CD1c-positive myeloid dendritic cell (primary cell): ENCODE measurements at regions not wholly inside any gene's neighbourhood (a gene's known extent, or its start where the extent isn't known, plus 50 kb on each side); places are given as distances from the start of the nearest gene placed in this dataset.

Experiments used
- DNase-seq: peaks from one replicate; pipeline ENCODE4 v3.0.0-alpha.2; 2016; ENCODE audit errors: extremely low spot score

DNA sequence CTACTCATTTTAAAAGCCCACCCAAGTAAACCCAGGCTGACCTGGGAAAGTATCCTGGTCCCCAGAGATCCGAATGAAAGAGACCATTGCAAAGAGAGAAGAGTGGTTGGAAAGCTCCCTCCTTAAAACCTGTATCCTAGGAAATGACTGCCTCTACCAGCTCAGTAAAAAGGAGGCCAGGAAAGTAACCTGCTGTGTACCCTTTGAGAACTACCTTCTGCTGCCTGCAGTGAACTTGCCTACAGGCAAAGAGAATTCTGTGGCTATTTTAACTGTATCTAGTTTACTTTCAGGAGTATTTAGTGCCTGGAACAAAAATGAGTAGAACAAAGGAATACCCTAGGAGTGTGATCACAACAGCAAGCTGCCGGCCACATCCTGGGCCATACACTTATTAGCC is 641.7 kb upstream of the NRXN1 start:
- DNase-seq = no peak

- DNase-seq = no peak
Measured at GRCh38 chr2:51667679-51668078, 635.7 kb upstream of the NRXN1 start.

DNA sequence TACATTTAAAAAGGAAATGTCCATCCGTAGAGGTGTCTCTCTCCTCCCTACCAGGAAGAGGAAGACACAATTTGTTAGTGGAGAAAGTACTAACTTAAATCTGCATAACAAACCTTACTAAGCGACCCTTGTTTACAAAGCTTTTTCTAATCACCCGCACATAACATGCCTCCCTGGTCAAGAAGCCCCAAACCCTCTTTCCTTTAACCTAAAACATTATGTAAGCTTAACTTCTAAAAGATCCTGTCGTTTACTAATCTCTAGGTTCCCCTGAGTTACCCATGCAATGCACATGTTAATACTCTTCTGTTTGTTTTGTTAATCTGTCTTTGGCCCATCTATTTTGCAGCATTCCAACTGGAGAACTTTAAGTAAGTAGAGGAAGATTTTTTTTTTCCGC is 630.3 kb upstream of the NRXN1 start:
- DNase-seq = no peak

DNA sequence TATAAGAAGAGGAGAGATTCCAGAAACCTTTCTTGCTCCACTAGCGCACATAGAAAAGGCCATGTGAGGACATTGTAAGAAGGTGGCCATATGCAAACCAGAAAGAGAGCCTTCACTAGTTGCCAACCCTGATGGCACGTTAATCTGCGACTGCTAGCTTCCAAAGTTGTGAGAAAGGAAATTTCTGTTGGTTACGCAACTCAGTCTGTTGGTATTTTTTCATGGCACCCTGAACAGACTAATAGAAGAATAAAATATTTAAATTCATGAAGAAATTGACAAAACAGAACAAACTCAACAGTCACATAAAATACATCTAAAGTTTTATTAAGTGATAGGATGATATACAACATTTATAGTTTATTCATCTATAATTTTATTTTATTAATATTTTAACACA is 625.9 kb upstream of the NRXN1 start:
- DNase-seq = no peak

DNA sequence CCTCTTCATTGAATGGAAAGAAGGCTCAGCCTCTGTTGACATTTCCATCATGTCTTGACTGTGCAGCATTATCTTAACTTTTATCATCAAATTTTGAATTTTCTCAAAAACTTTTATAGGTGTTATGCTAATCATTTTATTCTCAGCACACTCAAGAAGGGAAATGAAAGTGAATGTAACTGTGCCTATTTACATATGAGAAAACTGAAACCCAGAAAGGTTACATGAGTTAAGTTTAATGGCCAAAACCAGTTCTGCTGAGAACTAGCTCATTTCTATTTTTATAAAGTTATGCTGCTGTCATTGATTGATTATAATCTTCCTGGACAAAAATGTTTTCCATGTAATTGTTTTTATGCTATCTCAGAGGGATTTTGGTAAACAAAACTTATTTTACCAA is 618.8 kb upstream of the NRXN1 start:
- DNase-seq = no peak

- no peak for DNase-seq
Measured at GRCh38 chr2:51649366-51649765, 617.4 kb upstream of the NRXN1 start.

GRCh38 chr2:51638811-51639210 is 606.9 kb upstream of the NRXN1 start:
- no peak for DNase-seq

- DNase-seq = no peak
Measured at GRCh38 chr2:51633073-51633472, 601.1 kb upstream of the NRXN1 start.

DNA sequence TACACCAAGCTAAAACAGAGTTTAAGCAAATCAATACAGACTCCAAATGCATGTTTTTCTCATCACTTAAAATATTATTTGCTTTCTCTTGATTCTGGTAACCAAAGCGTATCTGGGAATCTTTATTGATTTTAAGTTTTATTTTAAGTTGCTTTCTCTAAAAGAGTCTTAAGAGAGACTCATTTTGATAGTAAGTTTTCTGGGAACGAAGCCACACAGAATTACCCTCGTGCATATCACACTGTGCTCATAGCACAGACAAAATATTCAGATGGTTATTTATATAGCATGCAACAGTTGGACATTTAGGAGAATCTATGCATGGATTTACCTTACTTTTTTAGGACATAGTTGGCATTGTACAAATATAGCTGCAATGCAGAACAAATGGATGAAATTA is 597.5 kb upstream of the NRXN1 start:
- no peak for DNase-seq

DNA sequence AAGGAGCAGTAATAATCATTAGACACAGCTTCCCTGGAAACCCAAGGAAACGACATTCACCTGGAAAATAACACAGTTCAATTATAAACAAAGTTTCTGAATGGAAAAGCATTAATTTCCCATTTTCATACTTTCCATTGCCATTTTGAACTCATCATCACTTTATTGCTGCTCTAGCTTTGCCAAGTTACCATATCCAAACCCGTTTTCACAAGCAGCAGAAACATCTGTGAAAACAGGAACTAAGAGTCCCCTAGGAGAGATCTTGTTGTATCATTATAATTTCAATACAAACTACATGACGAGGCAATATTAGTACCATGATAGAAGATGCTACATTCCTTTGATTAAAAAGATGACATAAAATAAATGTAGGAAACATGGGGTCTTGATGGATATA is 597.0 kb upstream of the NRXN1 start:
- DNase-seq = no peak

- no peak for DNase-seq
Measured at GRCh38 chr2:51624995-51625394, 593.1 kb upstream of the NRXN1 start.

DNA sequence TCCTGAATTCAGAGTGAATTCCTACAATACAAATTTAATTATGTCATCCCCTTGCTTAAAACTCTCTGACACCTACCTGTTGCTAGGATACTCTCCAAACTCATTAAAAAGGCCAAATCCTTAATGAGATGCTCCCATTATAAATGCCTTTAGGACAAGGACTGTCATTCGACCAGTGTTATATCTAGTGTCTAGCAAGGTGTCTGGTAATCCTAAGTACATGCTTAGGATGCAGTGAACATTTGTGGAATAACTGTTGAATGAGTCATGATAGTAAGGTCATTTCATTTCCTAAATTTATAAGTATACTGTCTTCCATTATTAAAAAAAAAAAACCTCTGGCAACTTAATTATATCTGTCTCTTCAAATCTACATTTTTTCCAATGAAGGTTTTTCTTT is 588.9 kb upstream of the NRXN1 start:
- no peak for DNase-seq

DNA sequence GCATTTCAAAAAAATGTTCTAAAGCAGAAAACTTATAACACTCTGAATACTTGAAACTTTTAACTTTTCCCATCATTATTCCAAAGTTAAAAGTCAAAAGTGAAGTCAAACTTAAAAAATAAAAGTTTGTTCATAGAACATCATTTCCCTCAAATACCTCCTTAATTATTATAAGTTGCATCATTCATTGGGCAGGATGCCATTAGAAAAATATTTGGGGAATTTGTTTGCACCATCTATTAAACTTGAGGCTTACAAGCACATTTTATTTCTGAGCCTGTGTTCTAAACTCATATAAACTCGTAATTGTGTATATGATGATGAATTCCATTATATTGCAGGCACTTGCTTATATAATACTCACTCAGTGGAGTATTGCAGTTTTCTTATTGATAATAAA is 588.0 kb upstream of the NRXN1 start:
- DNase-seq = no peak

DNA sequence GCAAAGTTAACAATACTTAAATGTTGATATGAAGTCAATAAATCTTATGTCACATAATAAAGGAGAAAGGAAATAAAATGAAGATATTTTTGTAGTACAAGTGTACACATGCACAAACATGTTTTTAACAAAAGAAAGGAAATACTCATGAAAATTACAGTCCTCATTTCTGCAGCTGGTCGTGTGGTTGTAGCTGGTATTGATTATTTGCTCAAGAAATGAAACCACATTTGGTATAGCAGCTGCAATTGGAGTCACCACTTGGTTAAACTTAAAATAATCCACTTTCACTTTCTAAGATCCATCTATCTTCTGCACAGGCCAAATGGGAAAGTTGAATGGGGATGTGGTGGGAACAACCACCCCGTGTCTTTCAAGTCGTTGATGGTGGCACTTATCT is 580.5 kb upstream of the NRXN1 start:
- no peak for DNase-seq

- DNase-seq = no peak
Measured at GRCh38 chr2:51601706-51602105, 569.8 kb upstream of the NRXN1 start.

DNA sequence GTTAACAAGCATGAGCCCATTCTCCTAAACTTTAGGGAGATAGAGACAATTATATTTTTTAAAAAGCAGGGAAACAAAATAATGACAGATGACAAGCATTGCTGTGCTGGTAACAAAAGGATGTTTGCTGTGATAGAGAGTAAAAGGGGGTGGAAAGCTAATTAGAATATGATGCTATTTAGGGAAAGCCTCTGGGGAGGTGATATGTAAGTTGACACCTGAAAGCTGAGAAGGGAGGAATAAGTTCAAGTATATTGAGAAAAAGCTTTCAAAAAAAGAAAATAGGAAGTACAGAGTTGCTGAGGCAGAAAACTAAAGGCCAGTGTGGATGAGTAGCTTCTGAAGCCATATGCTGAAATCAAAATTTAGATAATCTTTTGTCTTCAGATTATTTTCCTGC is 565.2 kb upstream of the NRXN1 start:
- no peak for DNase-seq

DNA sequence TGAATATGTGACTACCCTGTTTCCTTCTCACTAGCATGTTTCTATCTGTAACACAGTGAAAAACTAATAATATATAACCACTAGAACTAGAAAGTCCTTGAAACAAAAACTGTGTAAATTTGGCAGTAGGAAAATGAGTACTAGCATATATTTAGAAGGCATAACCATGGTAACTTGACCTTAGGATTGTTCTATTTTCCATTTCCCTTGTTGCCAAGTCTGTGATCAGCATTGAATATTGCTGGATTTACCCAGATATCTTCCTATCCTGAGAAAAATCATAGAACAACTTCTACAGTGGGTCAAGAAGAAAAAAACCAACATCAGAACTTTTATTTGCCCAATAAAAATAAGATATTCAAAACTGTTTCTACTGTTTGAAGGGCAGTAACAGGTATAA is 563.9 kb upstream of the NRXN1 start:
- no peak for DNase-seq

DNA sequence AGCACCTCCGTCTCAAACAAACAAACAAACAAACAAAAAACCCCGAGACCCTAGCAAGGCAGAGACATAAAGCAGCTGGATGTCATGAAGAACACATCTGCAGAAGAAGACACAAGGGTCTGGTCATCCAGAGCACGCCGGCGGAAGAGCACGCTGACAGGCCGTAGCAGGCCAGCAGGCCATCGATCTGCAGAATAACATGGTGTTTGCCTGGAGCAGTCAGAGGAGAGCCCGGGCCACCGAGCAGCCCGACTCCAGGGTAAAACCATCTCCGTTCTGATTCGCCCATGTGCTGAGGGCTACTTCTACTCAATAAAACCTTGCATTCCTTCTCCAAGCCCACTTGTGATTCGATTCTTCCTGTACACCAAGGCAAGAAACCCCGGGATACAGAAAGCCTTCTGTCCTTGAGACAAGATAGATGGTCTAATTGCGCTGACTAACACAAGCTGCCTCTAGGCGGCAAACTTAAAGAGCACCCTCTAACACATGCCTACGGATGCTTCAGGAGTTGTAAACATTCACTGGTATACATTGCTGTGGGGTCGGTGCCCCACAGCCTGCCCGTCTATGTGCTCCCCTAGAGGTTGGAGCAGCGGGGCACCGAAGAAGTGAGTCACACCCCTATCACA is 549.8 kb upstream of the NRXN1 start:
- DNase-seq = no peak

DNA sequence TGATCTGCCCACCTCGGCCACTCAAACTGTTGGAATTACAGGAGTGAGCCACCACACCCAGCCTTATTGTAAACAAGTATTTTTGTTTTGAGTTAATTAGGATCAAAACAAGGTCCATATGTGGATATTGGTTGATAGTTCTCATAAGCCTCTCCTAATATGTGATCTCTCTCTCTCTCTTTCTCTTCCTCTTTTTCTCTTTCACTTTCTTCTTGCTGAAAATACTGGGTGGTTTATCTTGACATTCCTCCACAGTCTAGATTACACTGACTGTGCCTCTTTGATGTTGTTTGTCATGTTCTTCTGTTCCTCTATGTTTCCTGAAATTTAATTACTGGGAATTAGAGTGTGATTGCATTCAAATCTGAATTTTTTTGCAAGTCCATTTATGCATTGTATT is 547.5 kb upstream of the NRXN1 start:
- DNase-seq = no peak

- DNase-seq = no peak
Measured at GRCh38 chr2:51575181-51575580, 543.2 kb upstream of the NRXN1 start.

DNA sequence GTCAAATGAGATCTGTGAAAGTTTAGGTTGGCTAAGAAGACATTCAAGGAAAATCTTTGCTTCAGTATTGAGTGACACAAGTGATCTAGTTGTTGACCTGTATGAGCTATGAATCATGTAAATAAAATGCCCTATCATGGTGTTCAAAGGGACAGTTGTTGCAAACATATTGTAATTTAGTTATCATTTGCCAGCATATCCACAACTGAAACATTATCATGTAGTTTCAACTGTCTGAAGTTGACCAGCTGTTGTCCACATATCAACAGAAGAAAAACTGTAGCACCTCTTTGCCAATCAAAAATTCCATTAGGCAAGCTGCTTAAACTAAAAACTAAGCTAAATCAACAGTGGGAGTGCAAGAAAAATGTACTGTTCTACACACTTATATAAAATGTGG is 527.1 kb upstream of the NRXN1 start:
- no peak for DNase-seq

- no peak for DNase-seq
Measured at GRCh38 chr2:51553476-51553875, 521.5 kb upstream of the NRXN1 start.

DNA sequence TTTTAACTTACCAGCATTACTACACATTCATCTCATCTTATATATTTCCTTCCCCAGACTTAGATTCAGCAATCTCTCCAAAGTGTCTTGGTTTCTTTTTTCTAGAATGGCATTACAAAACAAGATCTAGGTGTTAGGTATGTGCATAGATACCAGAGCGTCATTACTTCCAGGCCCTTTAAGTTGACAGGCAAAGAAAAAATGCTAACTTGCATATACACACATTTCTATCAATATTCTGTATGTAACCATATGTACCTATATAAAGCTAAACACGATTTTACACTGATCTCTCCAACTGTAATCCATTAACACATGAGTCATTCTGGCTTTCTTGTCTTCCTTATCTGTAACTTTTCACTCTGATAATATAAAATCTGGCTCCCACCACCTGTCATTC is 503.8 kb upstream of the NRXN1 start:
- no peak for DNase-seq

DNA sequence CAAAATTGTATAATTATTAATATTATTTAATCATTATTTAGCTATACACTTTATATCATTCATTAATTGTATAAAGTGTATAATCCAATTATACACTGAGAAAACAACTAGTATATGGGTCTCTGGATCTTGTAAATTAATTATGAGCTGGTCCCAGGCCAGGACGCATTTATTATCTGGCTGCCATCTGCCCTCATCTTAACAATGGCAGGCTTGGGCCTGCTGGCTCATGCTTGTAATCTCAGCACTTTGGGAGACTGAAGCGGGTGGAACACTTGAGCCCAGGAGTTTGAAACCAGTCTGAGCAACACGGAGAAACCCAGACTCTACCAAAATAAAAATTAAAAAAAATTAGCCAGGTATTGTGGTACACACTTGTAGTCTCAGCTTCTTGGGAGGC is 502.2 kb upstream of the NRXN1 start:
- no peak for DNase-seq

GRCh38 chr2:51528156-51528555 is 496.2 kb upstream of the NRXN1 start:
- DNase-seq = no peak
